ENCODE measurements at regions not wholly inside any gene's neighbourhood (a gene's known extent, or its start where the extent isn't known, plus 50 kb on each side); places are given as distances from the start of the nearest gene placed in this dataset.

GRCh38 chr2:12170121-12170520 lies 423.7 kb downstream of the LPIN1 start:
- no peak overlapping the region for H3K9ac ChIP-seq
- H2AFZ ChIP-seq (replicated peaks): peak overlapping the region; percentile 56

GRCh38 chr2:12173271-12173942 lies 427.0 kb downstream of the LPIN1 start:
- no peaks in the 10 kb centered on the region for H3K9me3 Mint-ChIP-seq
- H3F3A ChIP-seq (ENCODE audit: low read depth): no peaks in the 10 kb centered on the region
- H3K4me2 ChIP-seq: no peak overlapping the region
- no peak overlapping the region for H3K27ac ChIP-seq
- H4K20me1 ChIP-seq (ENCODE audit: low read depth): no peaks in the 10 kb centered on the region
- H3K9me3 ChIP-seq (ENCODE audit: low read depth): no peaks in the 10 kb centered on the region
- no peaks in the 10 kb centered on the region for H3K79me2 ChIP-seq (ENCODE audit: low read depth)
- H2AFZ ChIP-seq (replicated peaks): no peak overlapping the region
- H3K4me3 Mint-ChIP-seq: no peak overlapping the region
- no peaks in the 10 kb centered on the region for H3K36me3 ChIP-seq
- TF ChIP-seq CTCF (IDR thresholded peaks at IDR 0.05): peak; percentile 17
- TF ChIP-seq EZH2phosphoT487 (IDR thresholded peaks at IDR 0.05): no peak
- no peak overlapping the region for H3K4me3 ChIP-seq
- peaks cover 11% of the 10 kb centered on the region for H3K4me1 ChIP-seq
- H3K27me3 ChIP-seq: no peaks in the 10 kb centered on the region
- H3K4me1 Mint-ChIP-seq: peaks cover 40% of the 10 kb centered on the region
- no peaks in the 10 kb centered on the region for H3K36me3 Mint-ChIP-seq
- H3K9ac ChIP-seq: no peak overlapping the region
- DNase-seq (ENCODE audit: low spot score): no peak
- peaks cover under 1% of the 10 kb centered on the region for H3K27me3 Mint-ChIP-seq (ENCODE audit: insufficient read depth, low read depth)
- no peak overlapping the region for H3K27ac Mint-ChIP-seq

More at GRCh38 chr2:12170121-12170520, 423.7 kb downstream of the LPIN1 start:
- Mint-ChIP-seq H3K9me3 (no peaks in the 10 kb centered on the region), H3K4me1 (peaks cover 22% of the 10 kb centered on the region), H3K36me3 (no peaks in the 10 kb centered on the region), H3K4me3 (no peak overlapping the region), H3K27ac (no peak overlapping the region), H3K27me3 (ENCODE audit: insufficient read depth, low read depth) (no peaks in the 10 kb centered on the region)
- DNase-seq (ENCODE audit: low spot score): no peak
- no peaks in the 10 kb centered on the region for H3K79me2 ChIP-seq (ENCODE audit: low read depth)
- H3F3A ChIP-seq (ENCODE audit: low read depth): no peaks in the 10 kb centered on the region
- H3K36me3 ChIP-seq: no peaks in the 10 kb centered on the region
- H3K9me3 ChIP-seq (ENCODE audit: low read depth): no peaks in the 10 kb centered on the region
- TF ChIP-seq CTCF (IDR thresholded peaks at IDR 0.05) (no peak), EZH2 (IDR thresholded peaks at IDR 0.05) (no peak), EZH2phosphoT487 (IDR thresholded peaks at IDR 0.05) (no peak)
- no peaks in the 10 kb centered on the region for H4K20me1 ChIP-seq (ENCODE audit: low read depth)
- peak overlapping the region; percentile 33 for H3K4me2 ChIP-seq
- H3K4me1 ChIP-seq: peaks cover 21% of the 10 kb centered on the region
- H3K27ac ChIP-seq: no peak overlapping the region
- no peak overlapping the region for H3K4me3 ChIP-seq
- H3K27me3 ChIP-seq: no peaks in the 10 kb centered on the region

- Histone ChIP-seq H2AFZ (replicated peaks) (no peak overlapping the region), H3K79me2 (ENCODE audit: low read depth) (no peaks in the 10 kb centered on the region), H3K27ac (no peak overlapping the region), H3K9ac (no peak overlapping the region), H3F3A (ENCODE audit: low read depth) (no peaks in the 10 kb centered on the region), H3K4me3 (no peak overlapping the region), H3K36me3 (no peaks in the 10 kb centered on the region), H3K9me3 (ENCODE audit: low read depth) (no peaks in the 10 kb centered on the region), H3K27me3 (no peaks in the 10 kb centered on the region), H3K4me2 (no peak overlapping the region), H3K4me1 (peaks cover 11% of the 10 kb centered on the region), H4K20me1 (ENCODE audit: low read depth) (no peaks in the 10 kb centered on the region)
- Mint-ChIP-seq H3K4me3 (no peak overlapping the region), H3K4me1 (peaks cover 37% of the 10 kb centered on the region), H3K36me3 (no peaks in the 10 kb centered on the region), H3K27me3 (ENCODE audit: insufficient read depth, low read depth) (peaks cover 5% of the 10 kb centered on the region), H3K9me3 (no peaks in the 10 kb centered on the region), H3K27ac (no peak overlapping the region)
- no peak for TF ChIP-seq CTCF (IDR thresholded peaks at IDR 0.05)
- no peak for TF ChIP-seq EZH2phosphoT487 (IDR thresholded peaks at IDR 0.05)
- no peak for TF ChIP-seq EZH2 (IDR thresholded peaks at IDR 0.05)
- no peak for DNase-seq (ENCODE audit: low spot score)
These were observed 427.5 kb downstream of the LPIN1 start for GRCh38 chr2:12173943-12174340.
